PC-3 (cell line): ENCODE measurements at regions not wholly inside any gene's neighbourhood (a gene's known extent, or its start where the extent isn't known, plus 50 kb on each side); places are given as distances from the start of the nearest gene placed in this dataset.

ENCODE experiments used
- EZH2 ChIP-seq: fragments of 300-600 bp; sonication (generic); IDR thresholded peaks from one replicate; pipeline ENCODE4 v1.6.1; 2017; ENCODE audit warnings: antibody characterized with exemption, mild to moderate bottlenecking, low read length; ENCODE audit not compliant: unreplicated experiment
- EZH2phosphoT487 ChIP-seq: fragments of 300-600 bp; sonication (generic); IDR thresholded peaks from 2 replicates; pipeline ENCODE4 v1.6.1; 2018; ENCODE audit warnings: mild to moderate bottlenecking, antibody characterized with exemption, low read length, borderline replicate concordance

- TF ChIP-seq EZH2: no peak
- no peak for TF ChIP-seq EZH2phosphoT487
Observed at GRCh38 chr1:63248216-63248615, 74.2 kb upstream of the FOXD3 start.
